Ammon's horn (tissue), 1 donor: ENCODE measurements at regions not wholly inside any gene's neighbourhood (a gene's known extent, or its start where the extent isn't known, plus 50 kb on each side); places are given as distances from the start of the nearest gene placed in this dataset.

Experiments used
- DNase-seq: peaks from one replicate; pipeline ENCODE4 v3.0.0-alpha.2; 2016; ENCODE audit warnings: low spot score

- no peak for DNase-seq
Measured at GRCh38 chr3:107263269-107264021, 113.8 kb upstream of the CCDC54 start.

GRCh38 chr3:107264888-107265287 is 112.4 kb upstream of the CCDC54 start:
- peak; percentile 30 for DNase-seq

- no peak for DNase-seq
Measured at GRCh38 chr3:107265526-107265925, 111.7 kb upstream of the CCDC54 start.

- DNase-seq: peak; percentile 52
Measured at GRCh38 chr3:107268469-107268868, 108.8 kb upstream of the CCDC54 start.

- DNase-seq: no peak
Measured at GRCh38 chr3:107269136-107269535, 108.1 kb upstream of the CCDC54 start.

GRCh38 chr3:107271787-107272387 is 105.4 kb upstream of the CCDC54 start:
- DNase-seq: peak; percentile 56

GRCh38 chr3:107272471-107272870 is 104.8 kb upstream of the CCDC54 start:
- DNase-seq: no peak

- DNase-seq: no peak
Measured at GRCh38 chr3:107272885-107273284, 104.4 kb upstream of the CCDC54 start.

GRCh38 chr3:107273771-107274170 is 103.5 kb upstream of the CCDC54 start:
- no peak for DNase-seq

GRCh38 chr3:107275511-107275910 is 101.7 kb upstream of the CCDC54 start:
- no peak for DNase-seq

GRCh38 chr3:107283948-107284347 is 93.3 kb upstream of the CCDC54 start:
- no peak for DNase-seq

GRCh38 chr3:107284612-107285011 is 92.6 kb upstream of the CCDC54 start:
- DNase-seq: no peak

- DNase-seq: no peak
Measured at GRCh38 chr3:107285197-107285596, 92.0 kb upstream of the CCDC54 start.

- no peak for DNase-seq
Measured at GRCh38 chr3:107289354-107289753, 87.9 kb upstream of the CCDC54 start.

GRCh38 chr3:107294117-107294516 is 83.1 kb upstream of the CCDC54 start:
- DNase-seq: no peak

GRCh38 chr3:107297597-107297996 is 79.6 kb upstream of the CCDC54 start:
- DNase-seq: no peak

GRCh38 chr3:107307205-107307604 is 70.0 kb upstream of the CCDC54 start:
- no peak for DNase-seq

- no peak for DNase-seq
Measured at GRCh38 chr3:107308716-107309115, 68.5 kb upstream of the CCDC54 start.

- DNase-seq: no peak
Measured at GRCh38 chr3:107309312-107309711, 67.9 kb upstream of the CCDC54 start.

GRCh38 chr3:107313711-107314110 is 63.5 kb upstream of the CCDC54 start:
- no peak for DNase-seq

- no peak for DNase-seq
Measured at GRCh38 chr3:107315141-107315540, 62.1 kb upstream of the CCDC54 start.

- no peak for DNase-seq
Measured at GRCh38 chr3:107323723-107324122, 53.5 kb upstream of the CCDC54 start.

GRCh38 chr3:107325446-107325845 is 51.8 kb upstream of the CCDC54 start:
- no peak for DNase-seq
